GM13977 (cell line): ENCODE measurements at regions not wholly inside any gene's neighbourhood (a gene's known extent, or its start where the extent isn't known, plus 50 kb on each side); places are given as distances from the start of the nearest gene placed in this dataset.

Source experiments
- DNase-seq: peaks from one replicate; pipeline ENCODE4 v3.0.0; 2012; ENCODE audit warnings: low spot score
- CTCF ChIP-seq: IDR thresholded peaks from 2 replicates; pipeline ENCODE4 v1.5.1; 2012; ENCODE audit warnings: mild to moderate bottlenecking, control low read depth; ENCODE audit not compliant: insufficient read depth; ENCODE audit errors: extremely low read depth, missing control alignments
- in situ Hi-C: fragments of 300-500 bp; cut with MboI; formaldehyde crosslinking; loops from one replicate; pipeline ENCODE4 v1.12.0; 2022; ENCODE audit warnings: low sequenced_read_pairs, low pct_unique_long_range_greater_than_20kb, mixed read lengths, inconsistent platforms; ENCODE audit not compliant: unreplicated experiment

- in situ Hi-C loops: no loop called here
- DNase-seq: no peak
- TF ChIP-seq CTCF: no peak
Measured at GRCh38 chr11:69562816-69563215, 78.1 kb upstream of the CCND1 start.

DNA sequence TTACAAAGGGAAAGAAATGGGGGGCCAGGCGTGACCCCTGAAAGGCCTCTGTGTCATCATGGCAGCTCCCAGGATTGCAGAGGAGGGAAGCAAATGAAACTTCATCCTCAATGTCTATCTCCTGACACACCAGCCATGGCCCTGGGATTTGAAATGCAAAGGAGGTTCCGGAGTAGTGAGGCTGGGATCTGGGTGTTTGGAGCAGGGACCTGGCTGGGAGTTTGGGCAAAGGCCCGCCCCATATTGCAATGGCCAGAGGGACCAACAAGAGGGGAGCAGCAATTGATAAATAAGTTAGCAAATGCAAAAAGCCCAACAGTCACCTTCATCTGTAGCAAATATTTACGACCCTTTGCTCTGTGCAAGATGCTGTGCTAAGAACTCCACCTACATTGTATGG, 77.7 kb upstream of the CCND1 start:
- TF ChIP-seq CTCF: no peak
- DNase-seq: no peak
- in situ Hi-C loops: no loop called here

- no peak for TF ChIP-seq CTCF
- in situ Hi-C loops: no loop called here
- DNase-seq: no peak
Measured at GRCh38 chr11:69563946-69564775, 76.8 kb upstream of the CCND1 start.

GRCh38 chr11:69566001-69566400, 75.0 kb upstream of the CCND1 start:
- TF ChIP-seq CTCF: no peak
- DNase-seq: no peak
- in situ Hi-C loops: no loop called here

DNA sequence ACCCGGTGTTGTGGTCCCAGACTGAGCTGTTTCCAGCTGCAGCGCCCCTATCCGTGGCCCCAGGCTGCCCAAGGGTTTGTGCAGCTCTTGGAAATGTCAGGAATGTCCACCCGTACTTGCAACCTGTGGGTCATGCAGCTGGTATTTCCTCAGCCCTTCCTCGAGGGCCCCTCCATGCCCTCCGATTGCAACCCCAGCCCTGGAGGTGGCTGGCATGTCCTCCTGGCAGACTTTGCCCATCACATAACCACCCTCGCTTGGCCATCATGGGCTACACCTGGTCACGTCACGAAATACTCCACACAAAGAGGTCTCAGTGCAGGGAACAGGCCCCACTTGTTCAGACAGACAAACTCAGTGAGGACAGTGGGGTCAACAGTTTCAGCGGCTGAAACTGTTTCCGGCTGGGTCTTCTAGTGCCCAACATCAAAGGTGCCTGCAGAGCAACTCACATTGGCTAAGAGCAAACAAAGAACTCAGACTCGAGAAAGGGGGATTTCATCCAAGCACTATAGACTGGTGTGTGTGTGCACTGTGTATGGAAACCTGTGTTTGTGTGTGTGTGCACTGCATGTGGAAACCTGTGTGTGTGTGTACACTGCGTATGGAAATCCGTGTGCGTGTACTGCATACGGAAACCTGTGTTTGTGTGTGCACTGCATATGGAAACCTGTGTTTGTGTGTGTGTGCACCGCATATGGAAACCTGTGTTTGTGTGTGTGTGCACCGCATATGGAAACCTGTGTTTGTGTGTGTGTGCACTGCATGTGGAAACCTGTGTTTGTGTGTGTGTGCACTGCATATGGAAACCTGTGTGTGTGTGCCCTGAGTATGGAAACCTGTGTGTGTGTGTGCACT, 72.8 kb upstream of the CCND1 start:
- DNase-seq: no peak
- in situ Hi-C loops: no loop called here
- TF ChIP-seq CTCF: no peak

GRCh38 chr11:69568809-69569097, 72.2 kb upstream of the CCND1 start:
- DNase-seq: no peak
- in situ Hi-C loops: no loop called here
- TF ChIP-seq CTCF: no peak
